GM06990 (cell line): ENCODE measurements at regions not wholly inside any gene's neighbourhood (a gene's known extent, or its start where the extent isn't known, plus 50 kb on each side); places are given as distances from the start of the nearest gene placed in this dataset.
"Not testable (repeated sequence)": the region's sequence is repeated elsewhere in the genome, so short reads cannot be mapped to it uniquely, and the experiment has no call there.

Experiments used
- DNase-seq: peaks from one replicate; pipeline ENCODE4 v3.0.0-alpha.2; 2011; ENCODE audit not compliant: insufficient read length; ENCODE audit errors: extremely low read depth
- H3K27me3 ChIP-seq: replicated peaks from 2 replicates; pipeline ENCODE4 v1.6.0; 2011; ENCODE audit warnings: low read length; ENCODE audit not compliant: control insufficient read depth, insufficient read depth
- H3K36me3 ChIP-seq: 2 replicates; pipeline ENCODE4 v1.5.1; 2011; ENCODE audit warnings: low read length; ENCODE audit not compliant: control insufficient read depth, insufficient read depth
- H3K4me3 ChIP-seq: replicated peaks from 2 replicates; pipeline ENCODE4 v1.5.1; 2011; ENCODE audit warnings: low read depth, mild to moderate bottlenecking, control low read depth, low read length
- TF ChIP-seq, protein P1 (sequence below): IDR thresholded peaks from 2 replicates; pipeline ENCODE4 v1.5.1; 2011; ENCODE audit warnings: low read length, control low read depth, mild to moderate bottlenecking, inconsistent platforms; ENCODE audit not compliant: insufficient read depth, poor library complexity, severe bottlenecking

GRCh38 chr7:51607447-51607846 lies 290.8 kb upstream of the COBL start:
- no peaks in the 10 kb centered on the region for H3K36me3 ChIP-seq
- no peaks in the 10 kb centered on the region for H3K27me3 ChIP-seq
- H3K4me3 ChIP-seq = no peak overlapping the region
- TF ChIP-seq, protein P1, sequence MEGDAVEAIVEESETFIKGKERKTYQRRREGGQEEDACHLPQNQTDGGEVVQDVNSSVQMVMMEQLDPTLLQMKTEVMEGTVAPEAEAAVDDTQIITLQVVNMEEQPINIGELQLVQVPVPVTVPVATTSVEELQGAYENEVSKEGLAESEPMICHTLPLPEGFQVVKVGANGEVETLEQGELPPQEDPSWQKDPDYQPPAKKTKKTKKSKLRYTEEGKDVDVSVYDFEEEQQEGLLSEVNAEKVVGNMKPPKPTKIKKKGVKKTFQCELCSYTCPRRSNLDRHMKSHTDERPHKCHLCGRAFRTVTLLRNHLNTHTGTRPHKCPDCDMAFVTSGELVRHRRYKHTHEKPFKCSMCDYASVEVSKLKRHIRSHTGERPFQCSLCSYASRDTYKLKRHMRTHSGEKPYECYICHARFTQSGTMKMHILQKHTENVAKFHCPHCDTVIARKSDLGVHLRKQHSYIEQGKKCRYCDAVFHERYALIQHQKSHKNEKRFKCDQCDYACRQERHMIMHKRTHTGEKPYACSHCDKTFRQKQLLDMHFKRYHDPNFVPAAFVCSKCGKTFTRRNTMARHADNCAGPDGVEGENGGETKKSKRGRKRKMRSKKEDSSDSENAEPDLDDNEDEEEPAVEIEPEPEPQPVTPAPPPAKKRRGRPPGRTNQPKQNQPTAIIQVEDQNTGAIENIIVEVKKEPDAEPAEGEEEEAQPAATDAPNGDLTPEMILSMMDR = no peak
- no peak for DNase-seq

DNA sequence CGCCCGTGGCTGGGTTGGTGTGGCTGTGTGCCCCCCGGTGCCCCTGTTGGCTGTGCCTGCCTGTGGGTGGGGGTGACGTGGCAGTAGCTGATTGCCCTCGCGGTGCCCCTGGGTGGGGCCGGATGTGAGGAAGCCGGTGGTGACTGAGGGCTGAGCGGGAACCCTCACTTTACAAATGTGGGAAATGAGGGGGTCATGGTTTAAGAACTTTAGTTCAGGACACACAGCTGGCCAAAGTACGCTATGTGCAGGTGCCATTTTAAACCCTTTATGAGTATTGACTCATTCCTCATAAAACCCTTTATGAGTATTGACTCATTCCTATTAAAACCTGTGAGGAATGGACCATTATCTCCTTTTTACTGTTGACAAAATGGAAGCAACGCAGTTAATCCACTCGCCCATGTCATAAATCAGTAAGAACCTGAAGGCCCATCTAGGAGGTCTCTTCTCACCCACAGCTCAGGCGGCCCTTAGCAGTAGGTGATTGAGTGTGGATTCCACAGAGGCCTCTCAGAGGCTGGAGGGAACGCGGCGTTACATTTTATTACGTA lies 290.1 kb upstream of the COBL start:
- no peaks in the 10 kb centered on the region for H3K27me3 ChIP-seq
- H3K4me3 ChIP-seq = no peak overlapping the region
- H3K36me3 ChIP-seq = no peaks in the 10 kb centered on the region
- TF ChIP-seq, protein P1 = no peak
- DNase-seq = no peak

GRCh38 chr7:51602376-51602775 lies 285.8 kb upstream of the COBL start:
- no peak overlapping the region for H3K4me3 ChIP-seq
- no peaks in the 10 kb centered on the region for H3K36me3 ChIP-seq
- no peak for DNase-seq
- H3K27me3 ChIP-seq = no peaks in the 10 kb centered on the region
- TF ChIP-seq, protein P1 = no peak

- H3K4me3 ChIP-seq = no peak overlapping the region
- no peaks in the 10 kb centered on the region for H3K36me3 ChIP-seq
- TF ChIP-seq, protein P1 = no peak
- H3K27me3 ChIP-seq = no peaks in the 10 kb centered on the region
- DNase-seq = no peak
Observed at GRCh38 chr7:51601461-51601860, 284.9 kb upstream of the COBL start.

DNA sequence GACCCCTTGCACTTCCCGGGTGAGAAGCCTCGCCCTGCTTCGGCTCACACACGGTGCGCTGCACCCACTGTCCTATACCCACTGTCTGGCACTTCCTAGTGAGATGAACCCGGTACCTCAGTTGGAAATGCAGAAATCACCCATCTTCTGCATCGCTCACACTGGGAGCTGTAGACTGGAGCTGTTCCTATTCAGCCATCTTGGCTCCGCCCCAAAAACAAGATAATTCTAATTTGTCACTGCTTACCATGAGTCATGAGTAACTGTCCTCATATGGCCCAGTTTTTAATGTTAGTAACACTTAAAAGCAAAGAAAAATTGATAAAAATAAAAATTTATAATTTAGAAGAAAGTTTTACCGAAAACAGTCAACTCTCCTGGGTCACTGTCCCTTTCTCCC lies 283.3 kb upstream of the COBL start:
- H3K4me3 ChIP-seq, DNase-seq, H3K27me3 ChIP-seq, H3K36me3 ChIP-seq: not testable (repeated sequence)

DNA sequence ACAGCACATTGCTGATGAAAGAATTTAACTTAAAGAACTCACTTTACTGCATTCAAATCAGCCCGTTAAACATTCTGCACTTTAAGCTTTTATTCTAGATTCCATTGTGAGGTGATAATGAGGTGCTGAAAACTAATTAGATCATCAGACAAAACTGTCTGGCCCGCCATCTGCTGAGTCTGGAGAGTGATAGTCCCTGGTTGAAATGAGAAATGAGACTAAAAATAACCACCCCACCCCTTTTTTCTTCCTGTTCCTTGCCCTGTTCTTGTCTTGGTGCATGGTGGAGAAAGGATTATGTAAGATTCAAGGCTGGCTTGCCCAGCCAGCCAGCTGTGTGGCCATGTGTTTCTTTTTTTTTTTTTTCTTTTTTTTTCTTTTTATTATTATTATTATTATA lies 277.0 kb upstream of the COBL start:
- DNase-seq = no peak
- no peaks in the 10 kb centered on the region for H3K27me3 ChIP-seq
- H3K4me3 ChIP-seq = no peak overlapping the region
- no peaks in the 10 kb centered on the region for H3K36me3 ChIP-seq
- TF ChIP-seq, protein P1 = no peak
